ENCODE measurements at regions not wholly inside any gene's neighbourhood (a gene's known extent, or its start where the extent isn't known, plus 50 kb on each side); places are given as distances from the start of the nearest gene placed in this dataset.

DNA sequence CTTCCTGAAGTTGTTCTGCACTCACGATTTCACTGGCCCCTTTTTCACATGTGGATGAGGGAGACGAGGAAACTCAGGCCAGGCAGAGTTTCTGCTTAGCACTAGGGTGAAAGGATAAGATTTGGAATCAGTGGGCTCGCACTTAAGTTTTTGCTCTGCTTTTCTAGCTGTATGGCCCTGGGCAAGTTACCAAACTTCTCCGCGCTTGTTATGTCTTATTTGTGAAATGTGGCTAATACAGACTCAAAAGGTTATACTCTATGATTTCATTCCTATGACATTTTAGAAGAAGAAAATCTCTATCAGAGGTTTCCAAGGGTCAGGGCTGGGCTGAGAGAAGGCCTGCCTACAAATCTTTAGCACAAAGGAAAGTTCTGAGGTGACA is 191.9 kb upstream of the LRIG1 start:
- DNase-seq = no peak

DNA sequence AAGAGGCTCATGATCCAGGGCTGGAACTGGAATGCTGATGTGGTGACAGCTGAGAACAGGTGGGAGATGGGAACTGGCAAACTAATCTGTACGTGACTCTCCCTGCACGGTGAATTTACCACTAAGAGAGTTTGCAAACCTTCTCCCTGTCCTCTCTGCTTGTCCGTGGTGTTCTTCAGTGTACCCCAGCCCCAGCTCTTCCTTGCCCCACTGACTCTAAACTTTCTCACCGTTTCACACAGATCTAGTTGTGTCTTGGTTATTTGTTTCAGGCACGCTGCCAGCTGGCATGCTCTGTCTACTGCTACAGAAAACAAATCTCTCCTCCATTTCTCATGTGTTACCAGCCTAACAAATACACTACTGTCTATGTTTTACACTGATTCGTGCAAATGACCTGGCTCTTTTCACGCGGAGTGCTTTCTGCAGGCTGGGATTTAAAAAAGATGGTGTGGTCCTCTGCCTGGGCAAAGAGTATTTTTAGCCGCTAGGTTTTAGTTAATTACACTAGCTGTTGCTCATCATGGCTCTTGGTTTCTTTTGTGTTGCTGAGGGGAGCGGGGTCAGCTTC is 192.7 kb upstream of the LRIG1 start:
- no peak for DNase-seq

DNA sequence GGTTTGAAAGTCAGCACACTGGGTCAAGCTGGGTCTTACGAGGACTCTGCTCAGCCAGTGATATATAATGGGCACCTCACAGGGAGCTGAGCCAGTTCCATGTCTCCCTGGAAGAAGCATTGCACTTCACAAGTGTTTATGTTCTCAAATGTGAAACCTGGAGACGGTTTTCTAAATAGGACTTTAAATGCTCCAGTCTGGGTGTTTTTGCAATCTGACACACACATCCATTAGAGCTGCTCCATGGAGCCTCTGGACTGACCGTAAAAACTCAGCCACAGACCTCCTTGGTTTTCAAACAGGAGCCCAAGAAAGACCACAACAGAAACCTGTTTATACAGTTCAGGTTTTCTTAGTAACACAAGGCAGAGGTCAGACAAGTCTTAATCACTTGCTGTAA is 201.3 kb upstream of the LRIG1 start:
- DNase-seq = no peak

DNA sequence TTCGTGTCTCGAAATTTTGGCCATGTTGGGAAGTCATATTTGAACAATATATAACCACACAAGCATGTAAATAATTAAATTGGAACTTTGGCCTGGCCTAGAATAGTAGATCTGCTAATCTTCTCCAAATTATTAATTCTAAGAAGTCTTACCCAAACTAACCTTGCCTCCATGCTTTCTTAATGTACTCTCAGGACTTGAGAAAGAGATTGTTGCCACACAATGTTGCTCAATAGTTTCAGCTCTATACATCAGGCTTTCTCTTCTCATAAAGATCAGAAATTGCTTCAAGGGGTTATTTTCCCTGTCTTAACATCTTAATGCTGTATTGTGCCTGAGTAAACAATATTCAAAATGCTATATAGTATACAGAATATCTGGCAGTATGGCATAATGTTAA is 202.7 kb upstream of the LRIG1 start:
- no peak for DNase-seq

DNA sequence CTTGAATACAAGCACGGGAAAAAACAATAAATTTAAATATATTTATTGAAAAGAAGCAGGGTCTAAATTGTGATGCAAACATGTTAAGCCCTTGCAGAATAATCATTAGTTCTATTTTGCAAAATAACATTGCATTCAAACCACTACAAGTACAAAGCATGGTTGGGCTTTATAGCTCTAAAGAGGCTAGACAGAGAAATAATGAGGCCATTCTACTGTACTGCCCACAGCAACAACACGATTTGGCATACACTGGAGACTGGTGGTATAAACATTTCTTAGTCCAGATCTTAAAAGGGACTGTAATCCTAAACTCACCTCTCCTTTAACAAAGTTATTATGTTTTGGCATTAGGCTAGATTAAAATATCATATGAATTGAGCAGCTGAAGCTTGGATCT is 204.3 kb upstream of the LRIG1 start:
- DNase-seq = no peak

DNA sequence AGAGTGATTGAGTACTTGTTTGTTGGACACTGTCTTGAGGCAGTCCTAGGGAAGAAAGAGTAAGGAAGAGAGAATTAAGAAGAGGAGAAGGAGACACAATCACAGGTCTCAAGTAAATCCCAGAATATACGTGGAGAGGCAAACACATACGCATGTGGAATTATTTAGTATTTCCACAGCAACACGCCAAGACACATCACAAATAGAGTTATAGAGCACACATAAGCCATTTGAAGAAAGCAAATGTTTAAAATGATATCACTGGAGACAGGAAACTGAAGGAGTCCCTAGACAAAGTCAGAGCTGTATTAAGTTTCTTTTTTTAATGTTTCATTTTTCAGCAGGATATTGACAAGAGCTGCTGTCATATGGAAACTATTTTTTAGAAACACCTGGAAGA is 206.1 kb upstream of the LRIG1 start:
- DNase-seq = no peak

DNA sequence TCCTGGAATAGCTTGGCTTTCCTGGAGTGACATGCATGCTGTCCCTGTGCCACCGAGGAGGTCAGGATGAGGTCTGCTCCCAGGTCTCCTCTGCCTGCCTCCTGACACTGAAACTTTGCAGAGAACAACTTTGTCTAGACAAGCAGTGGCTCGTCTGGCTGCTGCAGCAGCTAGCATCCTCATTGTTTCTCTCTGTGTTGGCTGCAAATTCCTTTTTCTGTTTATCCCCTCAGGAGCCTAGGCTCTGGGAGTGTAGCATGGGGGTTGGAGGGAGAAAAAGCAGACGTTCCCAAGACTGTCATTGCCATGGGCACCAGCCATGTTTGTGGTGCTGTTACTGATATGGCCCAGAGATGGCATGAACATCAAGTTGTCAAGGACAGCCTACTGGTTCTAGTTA is 208.7 kb upstream of the LRIG1 start:
- no peak for DNase-seq

DNA sequence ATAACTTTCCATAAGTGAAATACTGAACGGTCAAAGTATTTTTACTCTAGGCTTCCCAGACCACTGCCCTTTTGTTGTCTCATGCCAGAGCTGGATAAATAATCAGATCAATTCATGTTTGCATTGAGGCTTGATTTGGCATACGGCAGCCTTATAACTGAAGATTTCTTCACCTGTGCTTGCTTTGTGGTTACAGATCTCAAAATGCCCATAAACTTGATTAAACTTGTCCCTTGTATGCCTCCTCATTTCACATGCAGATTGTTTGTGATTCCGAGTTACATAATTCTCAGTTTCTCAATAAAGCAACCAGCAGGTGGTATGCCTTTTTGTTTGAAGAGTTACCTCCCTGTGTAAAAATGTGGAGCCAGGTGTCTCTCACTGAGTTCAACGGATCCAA is 211.4 kb upstream of the LRIG1 start:
- no peak for DNase-seq

DNA sequence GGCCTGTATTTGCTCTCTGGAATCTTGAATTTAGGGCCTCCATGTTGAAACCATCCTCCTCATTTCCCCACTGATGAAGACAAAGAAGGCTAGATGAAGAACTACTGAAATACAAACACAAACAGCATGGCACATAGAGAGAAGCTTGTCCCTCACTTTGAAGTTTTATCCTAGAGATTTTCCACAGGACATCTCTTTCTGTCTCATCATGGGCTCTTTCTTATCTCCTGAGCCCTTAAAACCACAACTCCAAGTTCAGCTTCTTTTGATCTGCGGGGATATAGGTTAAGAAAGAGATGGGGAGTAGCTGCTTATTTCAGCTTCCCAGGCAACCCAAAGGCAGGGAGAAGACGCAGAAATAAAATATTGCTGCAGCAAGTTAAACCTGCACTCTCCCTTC is 213.1 kb upstream of the LRIG1 start:
- no peak for DNase-seq

DNA sequence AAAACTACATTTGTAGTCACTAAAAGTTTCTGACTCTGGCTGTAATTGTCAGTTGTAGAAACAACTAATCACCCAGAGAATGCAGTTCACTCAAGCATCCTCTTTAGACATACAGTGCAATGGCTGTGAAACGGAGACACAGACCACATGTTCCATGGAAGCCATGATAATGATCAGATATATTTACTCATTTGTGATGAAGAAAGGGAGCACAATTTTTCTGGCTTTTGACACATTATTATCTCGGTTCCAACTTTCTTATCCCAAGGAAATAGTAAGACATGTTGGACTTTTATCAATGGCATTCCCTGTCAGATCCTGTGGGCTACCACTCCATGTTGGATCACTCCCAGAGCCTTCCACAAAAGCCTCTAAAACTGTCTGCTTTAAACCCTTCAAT is 215.0 kb upstream of the LRIG1 start:
- no peak for DNase-seq

DNA sequence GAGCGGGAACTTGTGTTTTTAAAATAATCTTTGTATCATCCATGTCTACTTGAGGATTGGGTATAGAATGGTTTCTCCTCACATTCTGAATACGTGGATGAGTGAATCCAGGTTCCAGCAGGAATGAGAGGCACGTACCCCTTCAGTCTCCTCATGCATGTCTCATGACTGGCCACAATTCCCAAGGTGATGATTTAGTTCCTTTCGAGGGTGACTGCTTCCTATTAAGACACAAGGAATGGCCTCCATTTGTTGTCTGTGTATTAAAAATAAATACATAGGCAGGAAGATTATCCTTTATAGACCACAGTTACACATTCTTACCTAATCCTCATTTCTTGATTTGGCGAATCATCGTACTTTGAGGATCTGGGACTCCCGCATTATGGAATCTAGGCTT is 217.0 kb upstream of the LRIG1 start:
- no peak for DNase-seq

DNA sequence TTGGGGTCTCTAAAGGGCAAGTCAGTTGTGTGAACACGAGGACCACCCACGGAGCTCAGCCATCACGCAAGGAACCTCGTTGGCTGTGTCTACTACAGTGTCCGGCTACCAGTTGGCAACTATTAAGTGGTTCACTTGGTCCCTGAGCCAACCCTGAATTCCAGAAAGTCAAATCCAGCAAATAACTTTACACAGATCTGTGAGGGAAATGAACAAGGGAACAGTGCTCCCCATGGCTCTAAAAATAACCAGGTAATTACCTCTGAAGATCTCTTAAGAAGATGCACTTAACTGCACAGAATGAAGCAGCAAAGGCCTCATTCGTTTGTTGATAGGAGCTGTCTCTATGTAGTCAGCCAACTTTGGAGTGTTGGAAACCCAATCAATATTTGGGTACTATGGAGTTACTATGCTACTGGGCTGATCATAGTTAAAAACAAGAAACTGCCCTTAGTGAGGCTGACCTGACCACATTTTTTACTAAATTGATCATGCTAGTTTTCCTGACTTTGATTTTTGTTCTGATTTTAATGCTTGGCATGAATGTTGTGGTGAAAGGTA is 219.1 kb upstream of the LRIG1 start:
- DNase-seq = no peak

DNA sequence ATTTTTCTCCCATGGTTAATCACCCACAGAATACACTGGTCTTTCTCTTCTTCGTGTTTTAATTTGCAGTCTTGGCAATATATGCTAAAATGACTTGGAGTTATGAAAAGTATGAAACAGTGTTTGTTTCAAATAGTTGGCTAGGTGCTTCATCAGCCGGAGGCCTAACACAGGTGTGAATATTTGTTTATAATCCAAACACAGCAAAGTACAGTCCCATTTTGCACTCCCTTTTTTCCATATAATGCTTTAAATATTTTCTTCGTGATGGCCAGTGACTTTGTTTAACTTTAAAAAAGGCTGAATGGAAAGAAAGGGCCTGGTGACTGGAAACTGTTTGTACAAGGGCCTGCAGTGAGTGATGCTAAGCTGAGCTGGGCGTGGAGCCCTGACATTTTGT is 219.7 kb upstream of the LRIG1 start:
- no peak for DNase-seq

DNA sequence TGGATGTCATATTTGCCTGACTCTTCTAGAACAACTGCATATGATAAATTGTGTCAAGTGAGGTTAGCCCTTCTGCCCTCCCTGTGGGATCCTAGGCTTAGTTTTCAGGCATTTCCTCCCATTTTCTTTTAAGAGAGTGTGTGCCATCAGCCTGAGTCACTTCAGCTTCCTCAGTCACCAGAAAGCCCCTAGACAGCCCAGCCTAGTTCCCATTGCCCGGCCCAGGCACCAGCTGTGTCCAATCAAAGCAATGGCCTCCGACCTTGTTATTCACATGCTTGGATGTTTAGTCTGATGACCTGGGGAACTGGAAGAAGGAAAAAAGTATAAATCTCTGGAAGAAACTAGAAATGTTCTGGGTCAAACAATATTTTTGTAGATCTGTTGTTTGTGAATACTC is 221.9 kb upstream of the LRIG1 start:
- no peak for DNase-seq

DNA sequence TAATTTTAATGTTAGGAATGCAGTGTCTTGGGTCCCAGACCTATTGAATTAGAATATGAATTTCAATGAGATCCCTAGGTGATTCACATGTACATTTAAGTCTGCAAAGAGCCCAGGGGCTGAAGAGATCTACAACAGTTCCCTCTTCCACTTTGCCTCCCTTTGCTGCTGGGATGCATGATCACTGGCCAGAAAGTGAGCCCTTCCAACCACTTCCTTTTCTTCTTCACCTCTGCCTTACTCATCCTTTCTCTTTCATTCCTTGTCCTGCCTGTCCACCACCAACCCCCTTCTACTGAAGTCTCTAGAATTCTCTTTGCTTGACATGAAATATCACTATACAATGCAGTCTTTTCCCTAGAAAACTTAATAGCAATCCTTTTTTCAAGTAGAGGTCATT is 222.4 kb upstream of the LRIG1 start:
- DNase-seq = no peak

DNA sequence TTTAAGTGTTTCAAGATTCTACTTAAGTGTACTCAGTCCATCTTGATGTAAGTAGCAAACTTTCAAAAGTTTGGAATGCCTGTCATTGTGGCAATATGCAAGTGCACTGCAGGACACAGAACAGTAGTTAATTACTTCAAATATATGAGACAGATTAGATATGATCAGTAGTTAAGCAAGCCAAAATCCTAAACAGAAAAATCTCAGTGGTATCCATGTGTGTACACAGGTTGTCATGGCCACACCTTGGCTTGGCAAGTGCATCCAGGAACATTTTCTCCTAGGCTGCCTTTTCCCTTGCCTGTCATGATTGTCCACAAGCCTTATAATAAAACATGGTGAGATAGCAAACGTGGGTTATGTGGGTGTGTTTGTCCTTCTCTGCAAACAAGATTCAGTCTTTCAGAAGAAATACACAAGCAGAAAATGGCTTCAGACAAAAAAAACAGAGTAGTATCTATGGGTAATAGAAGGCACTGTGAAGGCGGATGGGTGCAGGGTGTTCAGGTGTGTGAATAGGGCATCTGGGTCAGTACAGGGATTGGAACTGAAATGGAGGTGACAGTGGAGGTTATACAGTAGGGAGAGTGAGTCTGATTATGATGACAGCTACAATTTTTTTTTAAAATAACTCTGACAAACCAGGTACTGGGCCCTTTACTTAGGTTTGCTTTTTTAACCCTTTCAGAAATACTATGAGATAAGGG is 229.0 kb upstream of the LRIG1 start:
- no peak for DNase-seq

DNA sequence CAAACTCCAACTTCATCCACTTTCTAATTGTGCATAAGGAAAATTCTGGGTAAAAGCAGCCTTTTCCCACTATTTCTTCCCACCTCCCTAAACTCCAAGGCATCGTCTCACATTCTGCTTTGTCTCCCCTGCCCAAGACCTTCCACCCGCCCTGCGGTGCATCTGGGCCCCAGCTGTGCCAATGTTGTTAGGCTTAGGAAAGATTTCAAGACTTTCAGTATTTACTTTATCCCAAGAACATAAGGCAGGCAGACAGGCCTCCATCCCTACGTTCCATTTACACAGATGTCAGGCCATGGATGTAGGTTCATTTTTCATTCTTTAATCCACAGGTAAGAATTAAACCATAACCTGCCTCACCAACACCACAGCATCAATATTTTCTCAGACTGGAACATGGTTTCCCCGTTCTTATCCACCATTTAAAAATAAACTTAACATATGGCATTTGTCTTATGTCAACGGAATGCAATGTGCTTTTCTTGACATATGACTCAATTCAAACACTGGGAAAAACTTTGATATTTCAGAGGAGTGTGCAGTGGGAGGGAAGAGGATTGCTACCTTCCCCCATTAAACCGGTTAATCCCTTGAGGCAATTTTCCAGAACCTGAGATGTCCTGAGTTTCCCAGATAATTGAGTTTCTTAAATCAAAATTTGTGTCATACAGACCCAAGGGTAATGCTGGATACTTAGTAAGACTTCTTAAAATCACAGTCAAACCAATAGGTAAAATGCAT is 238.0 kb upstream of the LRIG1 start:
- DNase-seq = no peak

DNA sequence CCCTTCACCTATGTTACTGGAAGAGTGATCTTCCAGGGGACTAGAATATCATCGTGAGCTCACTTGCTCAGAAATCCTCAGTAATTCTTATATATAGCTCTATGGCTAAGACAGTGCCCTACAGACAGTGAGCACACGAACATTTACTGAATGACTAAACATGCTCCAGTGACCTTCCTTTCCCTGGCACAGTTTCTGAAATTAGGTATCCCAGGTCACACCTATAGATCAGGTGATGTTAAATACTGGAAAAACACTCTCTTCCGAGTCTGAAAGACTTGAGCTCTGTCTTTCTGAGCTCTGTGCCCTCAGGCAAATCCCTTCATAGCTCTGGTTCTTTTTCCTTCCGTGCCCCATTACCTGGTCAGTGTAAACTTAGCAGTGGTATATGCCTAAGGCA is 239.4 kb upstream of the LRIG1 start:
- no peak for DNase-seq

DNA sequence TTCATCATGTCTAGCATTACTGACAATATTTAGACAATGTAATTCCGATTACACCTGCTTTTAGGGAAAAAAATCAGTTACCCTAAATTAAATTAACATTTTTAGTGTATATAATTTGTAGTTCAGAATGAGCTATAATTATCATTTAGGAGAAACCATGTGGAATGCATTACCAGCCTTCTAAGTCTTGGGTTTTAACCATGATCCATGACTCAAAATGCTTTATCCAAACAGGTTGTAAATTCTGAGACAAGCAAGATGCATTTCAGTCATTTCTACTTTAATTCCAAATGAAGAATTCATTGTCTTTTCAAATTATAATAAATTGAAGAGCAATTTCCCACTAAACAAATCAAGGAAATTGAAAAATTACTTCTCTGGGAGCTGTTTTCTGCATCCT is 243.7 kb upstream of the LRIG1 start:
- no peak for DNase-seq

DNA sequence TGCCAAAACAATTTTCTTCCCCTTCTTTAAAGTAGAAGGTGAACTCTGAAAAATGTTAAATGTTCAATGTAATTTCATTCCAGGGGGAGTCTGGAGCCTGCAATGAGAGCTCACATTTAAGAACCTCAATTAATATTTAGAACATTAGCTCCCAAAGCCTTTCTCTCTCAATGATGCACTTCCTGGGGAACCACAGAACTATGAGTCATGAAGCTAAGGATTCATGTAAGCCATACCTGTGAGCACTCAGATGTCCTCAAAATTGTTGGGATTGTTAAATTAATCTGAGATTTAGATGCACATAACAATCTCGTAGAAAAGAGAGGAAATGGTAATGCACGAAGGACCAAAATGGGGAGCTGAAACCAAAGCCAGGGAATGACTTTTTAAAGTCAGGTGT is 244.2 kb upstream of the LRIG1 start:
- DNase-seq = no peak

DNA sequence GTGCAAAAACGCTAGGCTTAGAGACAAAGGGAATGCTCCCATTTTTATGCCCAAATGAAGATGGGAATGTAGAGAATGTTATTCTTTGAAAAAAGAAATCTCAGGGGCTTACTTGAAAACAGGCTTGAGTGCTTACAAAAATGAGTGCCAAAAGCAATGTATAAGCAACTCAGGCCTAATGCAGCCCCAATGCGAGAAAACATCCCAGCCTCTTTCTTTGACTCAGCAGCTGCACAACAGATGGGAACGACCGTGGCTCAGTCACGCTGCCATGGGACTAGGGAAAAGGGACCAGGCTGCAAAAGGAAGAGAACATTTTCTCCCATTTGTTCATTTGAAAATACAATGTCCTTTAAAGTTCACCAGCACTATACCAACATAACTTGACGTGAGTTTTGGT is 246.4 kb upstream of the LRIG1 start:
- no peak for DNase-seq

DNA sequence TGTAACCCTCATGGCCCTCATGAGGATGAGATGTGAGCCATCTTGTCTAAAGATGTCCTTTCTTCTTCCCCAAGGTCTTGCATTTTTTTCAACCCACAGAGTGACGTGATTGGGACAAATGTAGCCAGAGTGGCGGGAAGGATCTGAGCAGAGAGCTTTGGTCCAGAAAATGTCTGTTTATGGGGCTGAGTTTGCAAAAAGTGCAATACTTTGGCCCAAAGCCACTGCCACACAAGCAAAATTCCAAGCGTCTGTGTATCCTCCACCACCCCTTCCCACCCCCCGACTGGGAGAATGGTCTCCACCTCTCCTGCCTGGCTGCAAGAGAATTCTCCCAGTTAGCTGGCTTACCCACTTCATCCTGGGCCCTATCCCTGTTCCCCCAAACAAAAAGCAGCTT is 246.9 kb upstream of the LRIG1 start:
- DNase-seq = no peak

DNA sequence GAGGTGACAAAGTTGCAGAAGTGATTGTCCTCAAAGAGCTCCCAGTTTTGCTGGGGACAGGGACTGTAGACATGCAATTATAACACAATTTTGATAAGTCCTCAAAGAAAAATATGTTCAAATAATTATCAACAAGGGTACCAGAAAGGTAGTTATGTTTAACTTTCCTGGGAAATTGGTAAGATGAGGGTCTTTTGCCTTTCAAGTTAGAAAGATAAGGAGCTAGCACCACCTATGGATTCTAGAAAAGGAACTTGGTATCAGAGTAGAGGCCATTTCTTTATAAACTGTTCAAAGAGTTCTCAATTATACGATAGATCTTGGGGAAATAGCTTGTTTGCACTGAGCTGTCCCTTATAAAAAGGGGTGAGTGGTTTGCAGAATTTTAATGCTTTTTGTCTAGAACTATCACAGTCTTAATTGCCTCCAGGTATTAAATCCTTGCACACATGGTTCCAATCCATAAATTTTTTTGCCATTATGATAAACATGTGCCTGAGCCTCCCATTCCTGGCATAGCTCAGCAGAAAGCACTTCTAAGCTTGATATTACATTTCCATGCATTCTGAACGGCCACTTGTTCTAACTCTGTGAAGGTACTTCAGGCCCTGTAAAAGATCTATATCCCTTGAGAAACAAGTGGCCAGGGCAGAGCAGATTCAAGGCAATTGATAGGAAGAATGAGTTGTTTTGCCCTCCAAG is 247.5 kb upstream of the LRIG1 start:
- no peak for DNase-seq

DNA sequence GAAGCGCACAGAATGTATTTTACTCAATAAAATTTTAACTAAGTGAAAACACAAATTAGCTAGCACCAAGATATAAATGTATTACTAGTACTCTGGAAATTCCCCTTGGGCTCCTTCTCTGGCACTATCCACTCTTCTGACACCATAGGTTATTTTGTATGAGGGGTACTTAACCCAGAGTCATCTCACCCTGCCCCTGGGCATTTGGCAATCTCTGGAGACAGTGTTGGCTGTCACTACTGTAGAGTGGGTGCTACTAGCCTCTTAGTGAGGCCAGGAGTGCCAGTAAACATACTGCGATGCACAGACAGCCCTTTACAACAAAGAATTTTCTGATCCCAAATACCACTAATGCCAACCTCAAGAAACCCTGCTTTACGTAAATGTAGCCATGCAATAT is 246.3 kb upstream of the KBTBD8 start:
- no peak for DNase-seq

Measured in NCI-H510A treated with DMSO at 0.1 percent for 48 hours (cell line).